NCI-H1105 (cell line): ENCODE measurements at regions not wholly inside any gene's neighbourhood (a gene's known extent, or its start where the extent isn't known, plus 50 kb on each side); places are given as distances from the start of the nearest gene placed in this dataset.

Experiments used
- DNase-seq: peaks from one replicate; lab custom pipeline; 2025; lab: John Stamatoyannopoulos, UW

GRCh38 chr4:14176613-14177012, 549.1 kb upstream of the BOD1L1 start:
- no peak for DNase-seq

GRCh38 chr4:14177987-14178386, 550.5 kb upstream of the BOD1L1 start:
- DNase-seq = no peak

GRCh38 chr4:14178421-14178820, 550.9 kb upstream of the BOD1L1 start:
- no peak for DNase-seq

GRCh38 chr4:14180166-14180565, 552.6 kb upstream of the BOD1L1 start:
- DNase-seq = no peak

- DNase-seq = peak; percentile 6
Measured at GRCh38 chr4:14180983-14181601, 553.6 kb upstream of the BOD1L1 start.

GRCh38 chr4:14182148-14182547, 554.6 kb upstream of the BOD1L1 start:
- DNase-seq = no peak

GRCh38 chr4:14184265-14184664, 556.7 kb upstream of the BOD1L1 start:
- DNase-seq = no peak

GRCh38 chr4:14184767-14185166, 557.2 kb upstream of the BOD1L1 start:
- no peak for DNase-seq

- DNase-seq = no peak
Measured at GRCh38 chr4:14188214-14188613, 560.7 kb upstream of the BOD1L1 start.

- no peak for DNase-seq
Measured at GRCh38 chr4:14193601-14194000, 566.1 kb upstream of the BOD1L1 start.

GRCh38 chr4:14196131-14196530, 568.6 kb upstream of the BOD1L1 start:
- DNase-seq = no peak

- no peak for DNase-seq
Measured at GRCh38 chr4:14215116-14215770, 587.7 kb upstream of the BOD1L1 start.

GRCh38 chr4:14217401-14217800, 589.9 kb upstream of the BOD1L1 start:
- DNase-seq = no peak

GRCh38 chr4:14218641-14219040, 591.1 kb upstream of the BOD1L1 start:
- no peak for DNase-seq

- DNase-seq = no peak
Measured at GRCh38 chr4:14221176-14221575, 593.7 kb upstream of the BOD1L1 start.

- DNase-seq = no peak
Measured at GRCh38 chr4:14222377-14223029, 595.0 kb upstream of the BOD1L1 start.

GRCh38 chr4:14223461-14223860, 595.9 kb upstream of the BOD1L1 start:
- no peak for DNase-seq

GRCh38 chr4:14225688-14226207, 598.2 kb upstream of the BOD1L1 start:
- DNase-seq = peak; percentile 76

- no peak for DNase-seq
Measured at GRCh38 chr4:14233126-14233525, 605.6 kb upstream of the BOD1L1 start.

GRCh38 chr4:14234307-14234706, 606.8 kb upstream of the BOD1L1 start:
- DNase-seq = no peak

GRCh38 chr4:14236359-14236758, 608.8 kb upstream of the BOD1L1 start:
- DNase-seq = no peak

GRCh38 chr4:14237911-14238310, 610.4 kb upstream of the BOD1L1 start:
- DNase-seq = no peak

- no peak for DNase-seq
Measured at GRCh38 chr4:14241574-14241973, 614.0 kb upstream of the BOD1L1 start.
